ENCODE measurements at regions not wholly inside any gene's neighbourhood (a gene's known extent, or its start where the extent isn't known, plus 50 kb on each side); places are given as distances from the start of the nearest gene placed in this dataset.

GRCh38 chr14:84544486-84545131, 985.3 kb upstream of the FLRT2 start:
- Mint-ChIP-seq H3K4me3 (no peak overlapping the region), H3K9me3 (peaks cover 4% of the 10 kb centered on the region), H3K36me3 (ENCODE audit: low read depth) (no peaks in the 10 kb centered on the region), H3K27ac (no peak overlapping the region), H3K27me3 (ENCODE audit: low read depth) (no peaks in the 10 kb centered on the region), H3K4me1 (ENCODE audit: low read depth) (no peaks in the 10 kb centered on the region)

GRCh38 chr14:84546236-84546635, 983.7 kb upstream of the FLRT2 start:
- Mint-ChIP-seq H3K9me3 (peaks cover 9% of the 10 kb centered on the region), H3K27ac (no peak overlapping the region), H3K36me3 (ENCODE audit: low read depth) (no peaks in the 10 kb centered on the region), H3K4me3 (no peak overlapping the region), H3K27me3 (ENCODE audit: low read depth) (no peaks in the 10 kb centered on the region), H3K4me1 (ENCODE audit: low read depth) (no peaks in the 10 kb centered on the region)

DNA sequence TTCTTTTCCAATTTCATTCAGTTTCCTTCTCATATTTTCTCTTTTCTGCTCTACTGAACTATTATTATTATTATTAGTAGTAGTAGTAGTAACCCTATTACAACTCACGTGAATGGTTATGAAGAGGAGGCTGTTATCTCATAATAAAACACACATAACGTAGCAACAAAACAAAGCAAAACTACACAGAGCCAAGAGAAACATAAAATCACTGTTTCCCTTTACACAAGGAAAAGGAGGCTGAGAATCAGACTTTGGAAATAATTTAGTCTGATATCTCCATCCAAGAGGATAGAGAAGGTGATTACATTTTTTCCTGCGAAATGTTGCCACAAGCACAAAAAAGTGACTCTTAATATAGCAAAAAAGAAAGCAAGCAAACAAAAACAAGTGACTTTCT, 975.8 kb upstream of the FLRT2 start:
- H3K4me1 Mint-ChIP-seq (ENCODE audit: low read depth) = no peaks in the 10 kb centered on the region
- no peaks in the 10 kb centered on the region for H3K36me3 Mint-ChIP-seq (ENCODE audit: low read depth)
- H3K9me3 Mint-ChIP-seq = peaks cover 17% of the 10 kb centered on the region
- H3K27ac Mint-ChIP-seq = no peak overlapping the region
- no peak overlapping the region for H3K4me3 Mint-ChIP-seq
- no peaks in the 10 kb centered on the region for H3K27me3 Mint-ChIP-seq (ENCODE audit: low read depth)

GRCh38 chr14:84555493-84555892, 974.5 kb upstream of the FLRT2 start:
- peaks cover 15% of the 10 kb centered on the region for H3K9me3 Mint-ChIP-seq
- no peaks in the 10 kb centered on the region for H3K27me3 Mint-ChIP-seq (ENCODE audit: low read depth)
- H3K36me3 Mint-ChIP-seq (ENCODE audit: low read depth) = no peaks in the 10 kb centered on the region
- no peak overlapping the region for H3K4me3 Mint-ChIP-seq
- H3K27ac Mint-ChIP-seq = no peak overlapping the region
- H3K4me1 Mint-ChIP-seq (ENCODE audit: low read depth) = no peaks in the 10 kb centered on the region

DNA sequence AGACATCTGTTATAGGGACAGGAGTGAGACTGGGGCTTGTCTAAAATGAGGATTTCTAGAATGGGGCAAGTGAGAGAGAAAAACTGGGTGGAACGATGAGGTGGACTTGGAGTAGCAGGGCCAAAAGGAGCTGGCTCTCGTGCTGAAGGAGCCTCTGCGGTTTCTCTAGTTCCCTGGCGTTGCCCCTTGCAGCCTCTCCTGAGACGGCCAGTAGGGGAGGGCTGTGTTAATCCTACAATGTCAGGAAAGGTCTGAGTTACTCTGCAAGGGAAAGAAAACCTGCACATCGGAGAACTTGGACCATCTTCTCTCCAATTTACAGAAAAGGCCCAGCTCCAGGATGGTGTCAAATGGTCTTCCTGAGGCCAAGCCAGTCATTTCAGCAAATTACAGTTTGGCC, 963.8 kb upstream of the FLRT2 start:
- Mint-ChIP-seq H3K36me3 (ENCODE audit: low read depth) (no peaks in the 10 kb centered on the region), H3K9me3 (peaks cover 15% of the 10 kb centered on the region), H3K4me3 (no peak overlapping the region), H3K27ac (no peak overlapping the region), H3K4me1 (ENCODE audit: low read depth) (no peaks in the 10 kb centered on the region), H3K27me3 (ENCODE audit: low read depth) (no peaks in the 10 kb centered on the region)

GRCh38 chr14:84575681-84576080, 954.3 kb upstream of the FLRT2 start:
- no peak overlapping the region for H3K27ac Mint-ChIP-seq
- peaks cover 12% of the 10 kb centered on the region for H3K9me3 Mint-ChIP-seq
- no peaks in the 10 kb centered on the region for H3K27me3 Mint-ChIP-seq (ENCODE audit: low read depth)
- no peaks in the 10 kb centered on the region for H3K4me1 Mint-ChIP-seq (ENCODE audit: low read depth)
- H3K36me3 Mint-ChIP-seq (ENCODE audit: low read depth) = no peaks in the 10 kb centered on the region
- H3K4me3 Mint-ChIP-seq = no peak overlapping the region

- Mint-ChIP-seq H3K36me3 (ENCODE audit: low read depth) (no peaks in the 10 kb centered on the region), H3K27me3 (ENCODE audit: low read depth) (no peaks in the 10 kb centered on the region), H3K27ac (no peak overlapping the region), H3K9me3 (peaks cover 7% of the 10 kb centered on the region), H3K4me3 (no peak overlapping the region), H3K4me1 (ENCODE audit: low read depth) (no peaks in the 10 kb centered on the region)
Measured at GRCh38 chr14:84579292-84579691, 950.7 kb upstream of the FLRT2 start.

GRCh38 chr14:84581041-84581440, 948.9 kb upstream of the FLRT2 start:
- H3K4me3 Mint-ChIP-seq = no peak overlapping the region
- H3K4me1 Mint-ChIP-seq (ENCODE audit: low read depth) = no peaks in the 10 kb centered on the region
- H3K9me3 Mint-ChIP-seq = peaks cover 8% of the 10 kb centered on the region
- H3K36me3 Mint-ChIP-seq (ENCODE audit: low read depth) = no peaks in the 10 kb centered on the region
- no peaks in the 10 kb centered on the region for H3K27me3 Mint-ChIP-seq (ENCODE audit: low read depth)
- no peak overlapping the region for H3K27ac Mint-ChIP-seq

- peaks cover 13% of the 10 kb centered on the region for H3K9me3 Mint-ChIP-seq
- no peaks in the 10 kb centered on the region for H3K27me3 Mint-ChIP-seq (ENCODE audit: low read depth)
- no peaks in the 10 kb centered on the region for H3K4me1 Mint-ChIP-seq (ENCODE audit: low read depth)
- no peak overlapping the region for H3K4me3 Mint-ChIP-seq
- no peak overlapping the region for H3K27ac Mint-ChIP-seq
- H3K36me3 Mint-ChIP-seq (ENCODE audit: low read depth) = no peaks in the 10 kb centered on the region
Measured at GRCh38 chr14:84584511-84584910, 945.4 kb upstream of the FLRT2 start.

GRCh38 chr14:84591827-84592445, 938.0 kb upstream of the FLRT2 start:
- Mint-ChIP-seq H3K27me3 (ENCODE audit: low read depth) (no peaks in the 10 kb centered on the region), H3K36me3 (ENCODE audit: low read depth) (no peaks in the 10 kb centered on the region), H3K27ac (no peak overlapping the region), H3K9me3 (peaks cover 10% of the 10 kb centered on the region), H3K4me1 (ENCODE audit: low read depth) (no peaks in the 10 kb centered on the region), H3K4me3 (no peak overlapping the region)

DNA sequence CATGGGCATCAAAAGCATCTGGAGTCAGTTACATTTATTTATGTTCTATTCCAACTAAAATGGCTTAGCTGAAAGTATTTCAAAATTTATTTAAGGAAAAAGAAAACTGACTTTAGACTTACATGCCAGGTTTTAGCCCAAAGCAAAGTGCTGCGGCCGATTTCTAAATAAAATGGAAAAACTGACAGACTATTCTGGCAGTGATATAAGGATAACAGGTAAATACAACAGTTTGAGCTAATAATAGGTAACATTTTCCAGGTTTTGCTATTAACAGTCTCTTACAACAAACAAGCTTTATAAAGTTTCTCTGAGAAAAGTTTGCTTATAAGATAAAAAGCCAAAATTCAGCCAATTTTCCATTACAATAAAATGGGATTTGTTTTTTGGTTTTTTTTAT, 937.2 kb upstream of the FLRT2 start:
- H3K27ac Mint-ChIP-seq = no peak overlapping the region
- H3K36me3 Mint-ChIP-seq (ENCODE audit: low read depth) = no peaks in the 10 kb centered on the region
- H3K9me3 Mint-ChIP-seq = peaks cover 7% of the 10 kb centered on the region
- H3K4me3 Mint-ChIP-seq = no peak overlapping the region
- no peaks in the 10 kb centered on the region for H3K27me3 Mint-ChIP-seq (ENCODE audit: low read depth)
- no peaks in the 10 kb centered on the region for H3K4me1 Mint-ChIP-seq (ENCODE audit: low read depth)

DNA sequence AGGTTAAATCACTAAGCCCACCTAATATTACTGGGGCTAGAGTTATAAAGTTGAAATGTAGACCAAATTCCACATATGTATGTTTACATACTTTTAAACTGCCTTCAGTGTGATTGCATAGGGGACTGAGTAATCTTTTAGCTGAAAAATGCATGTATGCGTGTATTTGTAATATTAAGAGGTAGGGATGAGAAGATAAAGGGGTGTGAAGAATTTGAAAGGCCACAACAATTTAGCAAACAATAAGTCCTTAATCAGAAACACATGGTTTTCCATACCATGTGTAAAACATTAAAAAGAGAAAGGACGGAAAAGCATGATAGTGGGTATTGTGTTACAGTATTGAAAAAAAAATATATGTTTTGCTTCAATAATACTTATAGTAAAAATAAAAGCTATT, 919.9 kb upstream of the FLRT2 start:
- Mint-ChIP-seq H3K27me3 (ENCODE audit: low read depth) (no peaks in the 10 kb centered on the region), H3K9me3 (peaks cover 19% of the 10 kb centered on the region), H3K4me3 (no peak overlapping the region), H3K36me3 (ENCODE audit: low read depth) (no peaks in the 10 kb centered on the region), H3K4me1 (ENCODE audit: low read depth) (no peaks in the 10 kb centered on the region), H3K27ac (no peak overlapping the region)

DNA sequence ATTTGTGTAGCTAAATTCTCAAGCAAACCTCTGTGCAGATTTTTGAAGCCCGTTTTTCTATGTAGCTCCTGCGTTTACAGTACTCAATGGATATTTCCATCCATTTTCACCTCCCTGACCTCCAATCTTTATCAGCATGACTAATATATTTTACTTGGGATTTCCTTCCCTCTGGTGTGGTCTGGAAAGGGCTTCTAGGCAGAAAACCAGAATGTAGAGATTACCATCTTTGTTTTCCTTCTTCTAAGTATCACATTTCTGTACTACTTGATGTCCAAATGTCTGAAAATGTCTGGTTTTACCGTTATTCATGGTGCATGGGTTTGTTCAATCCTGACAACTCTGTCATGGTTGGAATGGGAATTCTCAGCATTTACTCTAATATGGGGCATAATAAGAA, 907.6 kb upstream of the FLRT2 start:
- H3K4me1 Mint-ChIP-seq (ENCODE audit: low read depth) = no peaks in the 10 kb centered on the region
- no peaks in the 10 kb centered on the region for H3K36me3 Mint-ChIP-seq (ENCODE audit: low read depth)
- H3K27ac Mint-ChIP-seq = no peak overlapping the region
- H3K9me3 Mint-ChIP-seq = no peaks in the 10 kb centered on the region
- H3K4me3 Mint-ChIP-seq = no peak overlapping the region
- no peaks in the 10 kb centered on the region for H3K27me3 Mint-ChIP-seq (ENCODE audit: low read depth)

DNA sequence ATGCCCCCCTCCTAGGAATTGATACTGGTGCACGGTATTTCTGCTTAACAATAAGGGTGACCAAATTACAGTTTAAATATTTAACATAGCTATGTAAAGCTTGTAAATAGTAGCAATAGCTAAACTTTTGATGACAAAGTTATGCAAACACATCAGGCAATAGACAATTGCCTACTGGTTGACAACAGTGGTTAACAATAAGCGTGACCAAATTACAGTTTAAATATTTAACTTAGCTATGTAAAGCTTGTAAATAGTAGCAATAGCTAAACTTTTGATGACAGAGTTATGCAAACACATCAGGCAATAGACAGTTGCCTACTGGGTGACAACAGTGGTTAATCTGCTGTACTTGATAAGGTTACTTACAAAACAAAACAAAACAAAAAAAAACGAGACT, 886.5 kb upstream of the FLRT2 start:
- Mint-ChIP-seq H3K4me1 (ENCODE audit: low read depth) (no peaks in the 10 kb centered on the region), H3K27ac (no peak overlapping the region), H3K27me3 (ENCODE audit: low read depth) (no peaks in the 10 kb centered on the region), H3K36me3 (ENCODE audit: low read depth) (no peaks in the 10 kb centered on the region), H3K9me3 (peaks cover 13% of the 10 kb centered on the region), H3K4me3 (no peak overlapping the region)

DNA sequence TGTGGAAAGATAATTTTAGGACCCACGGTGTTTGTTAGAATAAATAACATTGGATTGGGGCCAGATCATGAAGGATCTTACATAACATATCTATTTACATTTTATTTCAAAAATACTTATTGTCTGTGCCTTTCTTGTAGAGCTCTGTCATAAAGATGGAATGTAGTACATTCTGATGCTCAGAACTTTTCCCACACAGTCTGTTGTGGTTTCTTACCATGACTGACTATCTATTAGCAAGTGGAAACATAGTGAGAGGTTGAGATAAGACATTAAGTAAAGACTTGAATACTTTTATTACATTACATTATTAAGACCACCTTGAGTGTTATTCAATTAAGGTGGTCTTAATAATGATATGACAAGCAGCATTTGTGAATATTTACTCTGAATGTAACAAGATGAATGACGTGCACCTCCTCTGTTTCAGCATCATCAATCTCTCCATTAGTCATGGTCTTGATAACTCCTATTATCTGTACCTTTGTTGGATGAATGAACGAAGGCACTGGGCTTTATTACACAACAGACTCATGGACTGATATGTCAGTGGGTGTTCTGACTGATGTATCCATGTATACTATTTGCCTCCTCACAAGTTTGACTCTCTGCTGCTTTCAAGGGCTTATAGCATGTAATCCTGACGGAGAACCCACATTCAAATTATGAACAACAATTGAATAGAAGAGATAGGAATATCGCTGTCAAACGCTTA, 883.0 kb upstream of the FLRT2 start:
- Mint-ChIP-seq H3K4me3 (no peak overlapping the region), H3K9me3 (peaks cover 3% of the 10 kb centered on the region), H3K4me1 (ENCODE audit: low read depth) (no peaks in the 10 kb centered on the region), H3K27ac (no peak overlapping the region), H3K27me3 (ENCODE audit: low read depth) (no peaks in the 10 kb centered on the region), H3K36me3 (ENCODE audit: low read depth) (no peaks in the 10 kb centered on the region)
